Cardiac muscle cell (in vitro differentiated cells and primary cell): ENCODE measurements at regions not wholly inside any gene's neighbourhood (a gene's known extent, or its start where the extent isn't known, plus 50 kb on each side); places are given as distances from the start of the nearest gene placed in this dataset.

ENCODE experiments used
- DNase-seq, 2 donors: peaks; one replicate each; pipeline versions ENCODE4 v3.0.0 to v3.0.0-alpha.2; 2010 to 2017; ENCODE audit warnings: low read depth in 1 of 2, low spot score in 1 of 2
- H3K27ac ChIP-seq: fragments of 200-600 bp; sonication (generic); 2 replicates; pipeline ENCODE4 v1.5.1; 2016
- H3K27me3 ChIP-seq: fragments of 200-600 bp; sonication (generic); 2 replicates; pipeline ENCODE4 v1.6.0; 2016; ENCODE audit warnings: control low read depth
- H3K36me3 ChIP-seq: fragments of 200-600 bp; sonication (generic); 2 replicates; pipeline ENCODE4 v1.5.1; 2016; ENCODE audit warnings: control low read depth
- H3K4me1 ChIP-seq: fragments of 200-600 bp; sonication (generic); 2 replicates; pipeline ENCODE4 v1.8.1; 2017; ENCODE audit warnings: low read depth, mild to moderate bottlenecking, mixed run types
- H3K4me3 ChIP-seq: fragments of 200-600 bp; sonication (generic); 2 replicates; pipeline ENCODE4 v1.5.1; 2016; ENCODE audit warnings: mild to moderate bottlenecking
- H3K9me3 ChIP-seq: fragments of 200-600 bp; sonication (generic); 2 replicates; pipeline ENCODE4 v1.5.1; 2017; ENCODE audit warnings: low read depth, mild to moderate bottlenecking, control low read depth
- CTCF ChIP-seq: IDR thresholded peaks from 2 replicates; pipeline ENCODE4 v1.5.1; 2012; ENCODE audit warnings: low read depth, mild to moderate bottlenecking, low read length

GRCh38 chrX:20319054-20319453 is 52.3 kb upstream of the RPS6KA3 start:
- no peak for TF ChIP-seq CTCF
- Histone ChIP-seq H3K4me1 (no peaks in the 10 kb centered on the region), H3K4me3 (no peak overlapping the region), H3K36me3 (no peaks in the 10 kb centered on the region), H3K27ac (no peak overlapping the region), H3K9me3 (no peaks in the 10 kb centered on the region), H3K27me3 (no peaks in the 10 kb centered on the region)
- no peak for DNase-seq

- Histone ChIP-seq H3K4me3 (no peak overlapping the region), H3K9me3 (no peaks in the 10 kb centered on the region), H3K36me3 (no peaks in the 10 kb centered on the region), H3K27ac (no peak overlapping the region), H3K4me1 (no peaks in the 10 kb centered on the region), H3K27me3 (no peaks in the 10 kb centered on the region)
- TF ChIP-seq CTCF: no peak
- DNase-seq: peak in 1 of 2 donors; percentile 6
These were observed 51.2 kb upstream of the RPS6KA3 start for GRCh38 chrX:20317873-20318272.
